Gastroesophageal sphincter (tissue), 4 donors: ENCODE measurements at regions not wholly inside any gene's neighbourhood (a gene's known extent, or its start where the extent isn't known, plus 50 kb on each side); places are given as distances from the start of the nearest gene placed in this dataset.

ENCODE experiments used
- ATAC-seq: fragments of 150-250 bp; one replicate; pipeline ENCODE4 v1.9.1; 2016; ENCODE audit warnings: mild to moderate bottlenecking, moderate library complexity
- H3K27ac ChIP-seq, 4 donors: fragments of 200-600 bp; sonication (generic) in 3 of 4; 1 replicate in 3 of 4; 2 replicates in 1 of 4; pipeline ENCODE4 v1.5.1; 2016 to 2019
- H3K27me3 ChIP-seq: fragments of 200-600 bp; sonication (generic); one replicate; pipeline ENCODE4 v1.5.1; 2019
- H3K36me3 ChIP-seq, 2 donors: fragments of 200-600 bp; sonication (generic); one replicate each; pipeline ENCODE4 v1.5.1; 2019; ENCODE audit warnings: control low read depth in 1 of 2
- H3K4me1 ChIP-seq, 3 donors: fragments of 200-600 bp; sonication (generic); 1 replicate in 2 of 3; 2 replicates in 1 of 3; pipeline ENCODE4 v1.5.1; 2016 to 2019; ENCODE audit warnings: control low read depth in 2 of 3
- H3K4me3 ChIP-seq, 2 donors: fragments of 200-600 bp; sonication (generic); one replicate each; pipeline ENCODE4 v1.5.1; 2019; ENCODE audit warnings: mild to moderate bottlenecking in 1 of 2, moderate library complexity in 1 of 2
- H3K9me3 ChIP-seq, 3 donors: fragments of 200-600 bp; sonication (generic); one replicate each; pipeline ENCODE4 v1.5.1; 2017 to 2019; ENCODE audit warnings: control low read depth in 2 of 3
- EP300 ChIP-seq: sonication (generic); formaldehyde crosslinking; IDR thresholded peaks from one replicate; pipeline ENCODE4 v1.6.1; 2017; ENCODE audit warnings: antibody characterized with exemption, mild to moderate bottlenecking
- POLR2A ChIP-seq, 2 donors: fragments of 450-650 bp; IDR thresholded peaks; one replicate each; pipeline ENCODE4 v1.6.1; 2017; ENCODE audit warnings: antibody characterized with exemption in 2 of 2, mild to moderate bottlenecking in 2 of 2, moderate library complexity in 1 of 2
- POLR2AphosphoS5 ChIP-seq: sonication (generic); formaldehyde crosslinking; IDR thresholded peaks from one replicate; pipeline ENCODE4 v1.6.1; 2017; ENCODE audit warnings: antibody characterized with exemption
- WGBS, 2 donors: methylation state at CpG; one replicate each; pipeline ENCODE4 v1.1.5; 2018; ENCODE audit warnings: low coverage in 1 of 2; 5-methylcytosine and 5-hydroxymethylcytosine counted together
- TF ChIP-seq, protein P1 (sequence below), 4 experiments: fragments of 200-600 bp in 2 of 4; fragments of 450-650 bp in 2 of 4; sonication (generic) in 1 of 4; IDR thresholded peaks; one replicate each; pipeline ENCODE4 v1.5.1; 2017 to 2019; ENCODE audit warnings: antibody characterized with exemption in 4 of 4, mild to moderate bottlenecking in 2 of 4, moderate library complexity in 2 of 4

DNA sequence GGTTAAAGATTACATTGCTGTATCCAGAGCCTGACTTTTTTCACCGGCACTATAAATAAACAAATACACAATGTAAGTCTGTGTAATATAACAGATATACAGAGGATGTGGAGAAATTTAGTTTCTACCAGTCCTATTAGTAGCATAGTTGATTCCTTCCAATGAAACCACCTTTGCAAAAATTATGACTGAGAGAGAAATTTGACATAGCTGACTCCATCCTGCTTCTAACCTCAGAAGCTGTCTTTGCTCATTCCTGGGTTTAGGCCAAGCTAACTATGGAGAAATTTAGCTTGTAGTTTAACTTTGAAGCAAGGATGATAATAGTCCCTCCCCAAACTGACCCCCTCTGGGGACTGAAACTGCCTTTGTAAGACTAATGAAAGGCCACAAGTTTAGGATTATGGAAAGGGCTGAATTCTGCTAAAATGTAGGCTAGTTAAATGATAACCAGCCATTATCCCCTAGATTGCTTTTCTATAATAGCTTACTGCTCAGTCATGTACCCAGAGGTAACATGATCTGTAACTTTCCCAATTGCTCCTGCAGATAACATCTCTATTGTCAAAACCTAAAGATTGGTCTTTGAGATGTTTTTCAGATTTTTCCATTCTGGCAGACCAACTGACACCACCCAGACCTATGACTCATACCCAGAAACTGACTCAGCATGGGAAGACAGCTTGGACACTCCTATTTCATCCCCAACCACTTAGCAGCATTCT, 172.8 kb upstream of the ARG1 start:
- H3K36me3 ChIP-seq: no peaks in the 10 kb centered on the region
- ATAC-seq: no peak
- H3K4me3 ChIP-seq: no peak overlapping the region
- no peaks in the 10 kb centered on the region for H3K4me1 ChIP-seq
- H3K27ac ChIP-seq: no peak overlapping the region
- WGBS, 2 donors: 58 to 67% methylated on average over 1 of the region's 1 CpG
- peaks cover 0 to 21% (median 0%) of the 10 kb centered on the region in 3 donors for H3K9me3 ChIP-seq
- no peaks in the 10 kb centered on the region for H3K27me3 ChIP-seq
- no peak for TF ChIP-seq POLR2A (IDR thresholded peaks at IDR 0.05)
- no peak for TF ChIP-seq POLR2AphosphoS5
- TF ChIP-seq, protein P1, sequence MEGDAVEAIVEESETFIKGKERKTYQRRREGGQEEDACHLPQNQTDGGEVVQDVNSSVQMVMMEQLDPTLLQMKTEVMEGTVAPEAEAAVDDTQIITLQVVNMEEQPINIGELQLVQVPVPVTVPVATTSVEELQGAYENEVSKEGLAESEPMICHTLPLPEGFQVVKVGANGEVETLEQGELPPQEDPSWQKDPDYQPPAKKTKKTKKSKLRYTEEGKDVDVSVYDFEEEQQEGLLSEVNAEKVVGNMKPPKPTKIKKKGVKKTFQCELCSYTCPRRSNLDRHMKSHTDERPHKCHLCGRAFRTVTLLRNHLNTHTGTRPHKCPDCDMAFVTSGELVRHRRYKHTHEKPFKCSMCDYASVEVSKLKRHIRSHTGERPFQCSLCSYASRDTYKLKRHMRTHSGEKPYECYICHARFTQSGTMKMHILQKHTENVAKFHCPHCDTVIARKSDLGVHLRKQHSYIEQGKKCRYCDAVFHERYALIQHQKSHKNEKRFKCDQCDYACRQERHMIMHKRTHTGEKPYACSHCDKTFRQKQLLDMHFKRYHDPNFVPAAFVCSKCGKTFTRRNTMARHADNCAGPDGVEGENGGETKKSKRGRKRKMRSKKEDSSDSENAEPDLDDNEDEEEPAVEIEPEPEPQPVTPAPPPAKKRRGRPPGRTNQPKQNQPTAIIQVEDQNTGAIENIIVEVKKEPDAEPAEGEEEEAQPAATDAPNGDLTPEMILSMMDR (IDR thresholded peaks at IDR 0.05): no peak
- TF ChIP-seq EP300: no peak

DNA sequence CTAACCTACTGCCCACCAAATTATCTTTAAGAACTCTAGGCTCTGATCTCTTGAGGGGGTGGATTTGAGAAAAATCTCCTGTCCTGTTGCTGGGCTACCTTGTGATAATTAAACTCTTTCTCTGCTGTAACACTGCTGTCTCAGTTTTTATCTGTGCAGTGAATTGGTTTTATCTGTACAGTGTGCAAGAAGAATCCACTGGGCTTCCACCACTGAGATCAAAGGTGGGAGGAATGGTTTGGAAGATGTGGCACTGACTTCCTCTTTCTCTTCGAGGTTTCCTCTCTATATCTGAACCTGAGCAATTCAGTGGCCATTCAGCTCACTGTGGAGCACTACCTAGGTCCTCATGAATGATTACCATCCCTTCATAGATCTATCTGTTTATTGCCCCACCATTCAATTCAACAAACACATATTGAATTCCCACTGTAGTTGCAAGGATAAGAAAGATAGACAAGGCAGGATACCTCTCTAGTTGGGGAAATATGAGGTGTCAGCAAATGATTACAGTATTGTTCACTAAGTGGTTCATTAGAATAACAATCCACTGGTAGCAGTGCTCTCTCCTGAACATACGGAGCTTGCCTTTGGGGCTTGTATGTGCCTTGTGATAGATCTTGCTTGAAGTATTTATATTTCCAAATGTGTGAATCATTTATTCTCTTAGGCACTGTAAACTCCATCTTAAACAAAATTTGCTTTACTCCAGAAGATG, 172.1 kb upstream of the ARG1 start:
- H3K4me3 ChIP-seq: no peak overlapping the region
- no peaks in the 10 kb centered on the region for H3K36me3 ChIP-seq
- H3K4me1 ChIP-seq: no peaks in the 10 kb centered on the region
- no peaks in the 10 kb centered on the region for H3K27me3 ChIP-seq
- no peak overlapping the region for H3K27ac ChIP-seq
- 50 to 61% methylated on average over 2 of the region's 2 CpGs for WGBS, 2 donors
- no peak for ATAC-seq
- H3K9me3 ChIP-seq: peaks cover 0 to 21% (median 0%) of the 10 kb centered on the region in 3 donors
- TF ChIP-seq POLR2A (IDR thresholded peaks at IDR 0.05) (no peak), POLR2AphosphoS5 (no peak), EP300 (no peak)
- TF ChIP-seq, protein P1 (IDR thresholded peaks at IDR 0.05): no peak

DNA sequence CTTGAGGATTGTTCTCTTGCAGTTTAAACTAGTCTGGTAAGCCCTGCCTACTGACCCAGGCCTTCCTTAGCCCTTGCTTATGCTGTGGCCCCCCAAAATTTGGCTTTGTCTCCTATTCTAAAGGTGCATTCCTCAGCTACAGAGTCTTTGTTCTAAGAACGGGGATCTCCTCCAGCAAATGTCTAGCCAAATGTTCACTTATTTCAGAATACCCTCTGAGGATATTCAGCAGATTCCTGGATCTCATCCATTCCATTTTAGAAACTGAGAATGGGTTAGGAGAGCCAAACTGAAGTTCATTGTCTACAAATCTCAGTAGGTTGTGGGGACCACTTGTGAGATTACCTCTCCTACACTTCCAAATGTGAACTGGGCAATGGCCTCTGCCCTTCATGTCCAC, 164.2 kb upstream of the ARG1 start:
- no peak for TF ChIP-seq POLR2AphosphoS5
- no peak for TF ChIP-seq POLR2A (IDR thresholded peaks at IDR 0.05)
- no peak for TF ChIP-seq EP300
- TF ChIP-seq, protein P1 (IDR thresholded peaks at IDR 0.05): no peak
- H3K27ac ChIP-seq: no peak overlapping the region
- H3K4me3 ChIP-seq: no peak overlapping the region
- no peaks in the 10 kb centered on the region for H3K9me3 ChIP-seq
- no peaks in the 10 kb centered on the region for H3K36me3 ChIP-seq
- WGBS, 2 donors: 43 to 57% methylated on average over 1 of the region's 1 CpG
- H3K27me3 ChIP-seq: no peaks in the 10 kb centered on the region
- ATAC-seq: no peak
- H3K4me1 ChIP-seq: no peaks in the 10 kb centered on the region

DNA sequence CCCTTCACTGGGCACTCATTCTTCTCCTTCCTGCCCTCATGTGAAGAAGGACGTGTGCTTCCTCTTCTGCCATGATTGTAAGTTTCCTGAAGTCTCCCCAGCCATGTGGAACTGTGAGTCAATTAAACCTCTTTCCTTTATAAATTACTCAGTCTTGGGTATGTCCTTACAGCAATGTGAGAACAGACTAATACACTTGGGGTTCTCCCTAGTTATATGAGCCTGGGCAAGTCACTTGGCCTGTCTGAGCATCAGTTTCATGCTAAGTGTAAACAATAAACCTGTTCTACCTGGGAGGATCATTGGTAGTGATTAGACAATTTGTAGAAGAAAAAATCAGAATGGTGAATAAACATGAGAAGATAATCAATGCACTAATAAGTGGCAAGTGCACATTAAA, 162.2 kb upstream of the ARG1 start:
- 33% methylated on average over 1 of the region's 1 CpG; no CpG with 5 or more reads in 1 of the 2 donors for WGBS, 2 donors
- no peak for ATAC-seq

More for the DNA sequence above, 162.2 kb upstream of the ARG1 start:
- Histone ChIP-seq H3K9me3 (no peaks in the 10 kb centered on the region), H3K4me1 (no peaks in the 10 kb centered on the region), H3K27ac (no peak overlapping the region), H3K4me3 (no peak overlapping the region), H3K36me3 (no peaks in the 10 kb centered on the region), H3K27me3 (no peaks in the 10 kb centered on the region)
- TF ChIP-seq EP300 (no peak), POLR2A (IDR thresholded peaks at IDR 0.05) (no peak)
- TF ChIP-seq, protein P1 (IDR thresholded peaks at IDR 0.05): no peak
